ENCODE measurements at regions not wholly inside any gene's neighbourhood (a gene's known extent, or its start where the extent isn't known, plus 50 kb on each side); places are given as distances from the start of the nearest gene placed in this dataset.
A peak's percentile ranks its signal among the peaks of the same experiment; 100 is the strongest.

DNA sequence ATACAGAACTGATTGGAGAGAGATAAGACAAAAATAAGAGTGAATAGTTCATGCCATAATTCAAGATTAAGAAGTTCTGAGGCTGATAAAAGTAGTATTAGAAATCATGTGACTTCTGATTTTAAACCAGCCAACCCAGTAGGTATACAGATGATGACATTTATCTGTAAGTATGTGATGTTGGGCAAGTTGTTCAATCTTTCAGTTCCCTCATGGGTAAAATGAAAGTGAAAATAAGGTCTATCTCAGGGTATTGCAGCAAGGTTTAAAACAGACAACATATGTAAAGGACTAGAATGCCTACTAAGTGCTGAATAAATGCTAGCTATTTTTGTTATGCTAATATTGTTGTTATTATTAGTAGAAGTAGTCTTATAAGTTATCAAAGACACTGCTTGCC, 1055.7 kb downstream of the NAALADL2 start:
- no peak for DNase-seq

DNA sequence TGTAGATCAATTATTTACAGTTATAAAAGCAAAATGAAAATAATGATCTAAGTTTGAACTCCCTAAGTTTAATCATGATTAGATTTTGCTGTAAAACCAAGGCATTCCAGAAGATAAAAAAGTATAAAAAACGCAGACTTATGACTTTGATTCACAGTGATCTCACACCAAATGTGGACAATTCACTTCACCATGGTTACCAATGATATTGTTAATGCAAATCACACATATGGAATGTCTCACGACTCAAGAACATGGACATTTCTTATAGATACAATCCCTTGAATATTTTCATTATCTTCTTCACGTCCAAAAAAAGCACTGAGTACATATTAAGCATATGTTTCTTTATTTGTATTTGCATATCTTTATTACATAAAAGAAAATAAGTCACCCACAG, 1054.2 kb downstream of the NAALADL2 start:
- DNase-seq, result no peak

DNA sequence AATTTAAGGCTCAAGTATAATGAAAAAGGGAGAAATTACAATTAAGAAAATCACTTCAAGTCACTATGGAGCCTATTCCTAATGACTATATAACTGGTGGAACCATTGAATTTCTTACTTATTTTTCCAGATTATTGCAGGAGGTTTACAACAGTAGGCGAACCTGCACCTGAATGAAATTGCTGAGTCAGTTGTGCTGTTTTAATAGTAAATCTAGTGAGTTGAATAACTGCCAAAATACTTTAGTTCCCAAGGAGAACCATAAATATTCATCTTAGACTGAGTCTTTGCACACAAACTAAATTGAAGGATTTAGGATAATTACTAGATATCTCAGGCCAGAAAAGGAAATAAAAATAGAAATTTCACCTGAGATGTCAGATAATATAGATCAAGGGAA, 1052.8 kb downstream of the NAALADL2 start:
- DNase-seq, result no peak

DNA sequence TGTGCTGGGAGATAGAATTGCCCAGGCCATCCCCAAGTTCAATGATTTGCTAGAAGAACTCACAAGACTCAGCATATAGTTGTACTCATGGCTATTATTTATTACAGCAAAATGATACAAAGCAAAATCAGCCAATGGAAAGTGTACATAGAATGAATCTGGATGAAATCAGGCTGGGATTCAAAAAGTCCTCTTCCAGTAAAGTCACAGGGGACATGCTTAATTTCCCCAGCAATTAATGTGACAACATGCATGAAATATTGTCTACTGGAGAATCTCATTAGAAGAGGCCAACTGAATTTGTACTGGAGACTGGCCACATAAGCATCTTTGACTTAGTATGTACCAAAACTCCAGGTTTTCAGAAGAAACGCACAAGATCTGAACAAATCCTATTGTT, 1043.1 kb downstream of the NAALADL2 start:
- no peak for DNase-seq

DNA sequence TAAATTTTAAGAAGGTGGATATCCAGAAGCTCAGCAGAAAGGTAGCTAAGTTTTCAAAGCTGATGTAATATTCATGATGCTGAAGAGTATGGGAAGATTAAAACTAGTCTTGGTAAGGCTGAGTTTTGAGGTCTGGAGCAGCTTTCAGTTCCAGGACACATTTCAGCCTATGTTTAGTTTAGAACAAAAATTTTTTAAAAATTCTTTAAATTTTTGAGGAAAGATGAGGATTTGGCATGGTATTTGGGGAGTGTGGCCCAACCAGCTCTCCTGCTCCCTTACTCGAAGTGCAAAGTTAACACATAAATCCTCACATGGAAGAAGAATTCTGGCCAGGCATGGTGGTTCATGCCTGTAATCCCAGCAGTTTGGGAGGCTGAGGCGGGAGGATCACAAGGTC, 1039.1 kb downstream of the NAALADL2 start:
- DNase-seq, result peak; percentile 2

DNA sequence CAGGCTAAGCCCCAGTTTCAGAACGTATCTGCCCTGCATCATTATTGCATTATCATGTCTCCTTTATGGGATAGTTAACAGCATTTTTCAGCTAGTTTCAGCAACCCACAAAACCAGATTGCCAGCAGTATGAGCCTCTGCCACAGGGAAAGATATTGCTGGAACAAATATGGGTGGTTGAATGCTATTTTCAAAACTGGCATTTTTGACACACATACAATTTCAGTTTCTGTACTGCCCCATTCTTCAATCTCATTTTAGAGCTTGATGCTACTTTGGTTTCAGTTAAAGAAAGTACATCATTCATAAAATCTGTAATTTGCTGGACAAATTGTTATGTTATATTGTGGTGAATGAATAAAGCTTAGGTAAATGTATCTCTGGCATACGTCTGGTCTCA, 1037.5 kb downstream of the NAALADL2 start:
- DNase-seq, result no peak

DNA sequence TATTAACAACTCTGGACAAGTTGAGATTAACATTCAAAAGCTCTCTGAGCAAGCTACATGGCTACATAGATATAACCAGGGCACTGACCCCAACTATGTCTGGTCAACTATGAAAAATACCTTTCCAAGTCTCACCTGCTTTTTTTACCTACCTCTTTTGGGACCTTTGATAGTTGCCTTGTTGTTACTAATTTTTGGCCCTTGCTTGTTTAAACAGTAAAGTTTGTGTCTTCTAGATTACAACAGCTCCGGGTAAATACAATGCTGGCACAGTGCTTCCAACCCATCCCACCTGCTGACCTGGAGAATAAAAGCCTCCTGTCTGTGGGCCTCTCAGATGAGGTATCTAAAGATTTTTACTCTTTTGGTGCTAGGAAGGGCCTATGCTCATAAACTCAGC, 1036.6 kb downstream of the NAALADL2 start:
- no peak for DNase-seq

DNA sequence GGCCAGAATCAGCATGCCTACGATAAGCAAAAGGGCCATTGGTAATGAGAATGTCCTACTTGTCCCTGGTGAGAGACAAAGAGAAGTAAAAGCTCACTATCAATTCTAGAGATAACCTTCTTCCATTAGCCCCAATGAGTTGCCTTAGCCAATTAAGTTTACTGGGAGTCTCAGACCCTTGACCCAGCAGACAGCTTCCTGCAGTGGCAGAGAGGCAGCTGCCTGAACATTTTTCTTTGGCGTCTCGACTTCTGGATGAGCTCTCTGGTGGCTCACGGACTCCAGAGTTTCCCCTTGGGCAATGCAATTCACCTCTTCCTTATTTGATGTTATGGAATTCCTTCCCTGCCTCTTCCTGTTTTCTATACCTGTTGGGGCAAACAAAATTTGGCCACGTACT, 1034.4 kb downstream of the NAALADL2 start:
- no peak for DNase-seq

DNA sequence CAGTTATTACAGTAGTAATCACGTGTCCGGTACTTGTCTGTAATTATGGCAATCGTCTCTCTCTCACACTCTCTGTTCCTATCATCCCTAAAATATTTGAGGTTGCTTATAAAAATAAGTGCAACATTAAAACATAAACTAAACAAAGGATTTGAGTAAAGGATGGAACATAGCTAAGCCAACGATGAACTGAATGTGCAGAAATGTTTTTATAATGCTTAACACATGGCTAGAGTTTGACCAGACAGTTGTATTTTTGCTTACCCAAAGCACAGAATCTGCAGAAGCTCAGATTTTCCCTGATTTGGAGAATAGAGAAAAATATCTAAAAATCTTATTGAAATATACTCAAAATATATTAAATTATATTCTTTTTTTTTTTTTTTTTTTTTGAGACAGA, 1030.9 kb downstream of the NAALADL2 start:
- DNase-seq, result no peak

DNA sequence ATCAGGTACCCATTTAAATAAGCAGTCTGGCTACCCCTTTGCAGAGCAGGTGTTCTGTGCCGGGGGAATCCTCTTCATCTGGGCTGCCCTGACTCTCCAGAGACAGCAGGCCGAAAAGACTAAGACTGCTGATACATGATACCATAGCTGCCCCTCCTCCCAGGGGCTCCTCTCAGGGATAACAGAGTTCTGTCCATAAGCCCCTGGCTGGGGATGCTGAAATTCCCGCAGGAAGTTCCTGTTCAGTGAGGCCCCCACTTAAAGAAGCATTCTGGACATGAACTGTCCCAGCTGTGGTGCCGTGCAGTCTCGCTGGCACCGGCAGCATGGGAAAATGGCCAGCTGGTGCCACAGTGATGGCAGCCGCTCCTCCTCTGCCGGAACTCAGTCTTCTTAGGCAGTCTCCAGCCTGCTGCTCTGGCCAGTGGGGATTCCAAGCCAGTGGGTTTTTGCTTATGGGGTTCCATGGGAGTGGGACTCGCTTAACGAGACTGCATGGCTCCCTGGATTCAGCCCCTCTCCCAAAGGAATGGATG, 1026.2 kb downstream of the NAALADL2 start:
- no peak for DNase-seq

DNA sequence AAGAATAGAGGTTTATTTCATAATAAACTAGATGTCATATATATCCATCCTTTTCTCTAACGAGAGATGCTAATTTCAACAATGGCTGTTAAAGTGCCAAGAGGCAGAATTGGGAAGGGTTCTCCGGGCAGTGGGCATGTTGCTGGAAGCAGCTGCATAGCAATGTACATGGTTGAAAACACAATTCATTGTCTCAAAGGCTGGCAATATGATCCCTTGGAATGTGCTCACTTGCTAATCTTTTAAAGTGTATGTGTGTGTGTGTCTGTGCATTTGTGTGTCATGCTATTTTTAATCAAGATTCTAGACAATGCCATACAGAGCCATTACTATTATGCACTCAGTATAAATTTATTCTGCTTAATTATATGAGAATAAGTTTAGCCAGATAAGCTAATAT, 1020.3 kb downstream of the NAALADL2 start:
- DNase-seq, result no peak

DNA sequence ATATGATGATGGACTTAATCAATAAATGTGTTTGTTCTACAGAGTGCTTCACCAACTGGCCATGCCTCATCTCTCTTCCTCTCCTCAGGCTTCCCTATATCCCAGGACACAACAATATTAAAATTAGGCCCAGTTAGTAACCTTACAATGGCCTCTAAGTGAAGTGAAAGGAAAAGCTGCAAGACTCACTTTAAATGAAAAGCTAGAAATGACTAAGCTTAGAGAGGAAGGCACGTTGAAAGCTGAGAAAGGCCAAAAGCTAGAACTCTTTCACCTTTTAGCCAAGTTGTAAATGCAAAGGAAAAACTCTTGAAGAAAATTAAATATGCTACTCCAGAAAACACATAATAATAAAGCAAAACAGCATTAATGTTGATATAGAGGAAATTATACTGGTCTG, 1010.3 kb downstream of the NAALADL2 start:
- no peak for DNase-seq

DNA sequence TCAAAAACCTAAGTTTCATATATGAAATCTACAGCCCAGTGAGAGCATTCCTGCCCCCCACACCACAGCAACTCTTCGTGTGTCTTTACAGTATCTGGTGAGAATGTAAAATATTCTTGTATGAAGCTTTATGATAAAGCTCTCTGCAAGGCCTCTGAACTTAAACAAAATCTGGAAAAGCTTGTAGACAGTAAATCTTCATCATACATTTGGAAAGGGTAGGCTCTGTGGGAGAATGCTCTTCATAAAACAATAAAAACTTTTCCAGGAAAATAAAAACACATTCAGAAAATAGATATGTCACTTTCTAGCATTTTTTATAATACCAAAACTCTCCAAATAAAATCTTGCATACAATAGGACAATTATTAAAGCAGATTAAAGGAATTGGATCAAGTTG, 1009.5 kb downstream of the NAALADL2 start:
- DNase-seq, result no peak

DNA sequence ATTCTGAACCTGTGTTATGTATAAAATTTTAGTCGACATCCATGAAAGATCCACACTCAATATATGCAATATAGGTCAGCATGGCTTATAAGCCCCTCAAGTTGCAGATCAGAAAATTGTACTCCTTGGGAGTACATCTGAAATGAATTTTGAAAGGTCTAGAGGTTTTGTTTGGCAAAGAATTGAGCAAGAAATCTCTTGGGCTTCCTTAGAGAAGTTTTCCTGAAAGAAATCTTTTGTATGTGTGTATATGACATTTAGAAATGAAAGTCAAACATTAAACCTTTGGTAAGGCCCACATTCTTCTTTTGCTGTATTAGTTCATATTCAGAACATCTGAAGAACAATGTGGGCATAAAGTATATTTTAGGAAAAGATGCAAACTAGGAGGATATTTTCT, 1006.6 kb downstream of the NAALADL2 start:
- no peak for DNase-seq

DNA sequence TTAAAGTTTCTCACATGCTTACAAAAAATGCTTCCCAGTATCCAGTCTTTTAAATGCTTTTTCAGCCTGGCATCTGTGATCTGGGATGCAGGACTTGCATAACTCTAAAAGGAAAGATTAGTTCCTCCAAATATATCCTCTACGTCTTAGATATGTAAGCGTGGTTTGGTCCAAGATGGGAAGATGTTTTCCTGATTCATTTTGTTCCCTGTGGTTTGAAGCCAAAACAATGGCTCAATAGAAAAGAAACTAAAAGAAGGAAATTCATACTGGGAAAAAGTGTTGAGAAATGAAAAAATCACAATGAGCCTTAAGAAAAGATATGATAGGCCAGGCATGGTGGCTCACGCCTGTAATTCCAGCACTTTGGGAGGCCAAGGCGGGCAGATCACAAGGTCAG, 1002.8 kb downstream of the NAALADL2 start:
- no peak for DNase-seq
